BJ (cell line): ENCODE measurements at regions not wholly inside any gene's neighbourhood (a gene's known extent, or its start where the extent isn't known, plus 50 kb on each side); places are given as distances from the start of the nearest gene placed in this dataset.
A peak's percentile ranks its signal among the peaks of the same experiment; 100 is the strongest.

Source experiments
- CTCF ChIA-PET: fragments of 350-600 bp; formaldehyde crosslinking; extraction: SDS; loops from one replicate; lab custom pipeline; 2021; ENCODE audit warnings: antibody characterized with exemption, inconsistent platforms; lab: Yijun Ruan, JAX
- POLR2A ChIA-PET: fragments of 300-600 bp; sonication (Branson Sonifier 250); formaldehyde crosslinking; extraction: SDS; loops from one replicate; lab custom pipeline; 2021; ENCODE audit warnings: antibody characterized with exemption; lab: Charles Lee
- DNase-seq: peaks from one replicate; pipeline ENCODE4 v3.0.0-alpha.2; 2011; ENCODE audit warnings: low read depth
- H3K27me3 ChIP-seq: 2 replicates; pipeline ENCODE4 v1.6.0; 2011; ENCODE audit warnings: low read length; ENCODE audit not compliant: control insufficient read depth, insufficient read depth
- H3K36me3 ChIP-seq: 2 replicates; pipeline ENCODE4 v1.5.1; 2011; ENCODE audit warnings: low read length; ENCODE audit not compliant: control insufficient read depth, insufficient read depth
- H3K4me3 ChIP-seq: 2 replicates; pipeline ENCODE4 v1.5.1; 2011; ENCODE audit warnings: low read depth, mild to moderate bottlenecking, control low read depth, low read length
- TF ChIP-seq, protein P1 (sequence below): IDR thresholded peaks from 2 replicates; pipeline ENCODE4 v1.5.1; 2011; ENCODE audit warnings: low read depth, mild to moderate bottlenecking, control low read depth, inconsistent platforms, low read length, moderate library complexity; ENCODE audit not compliant: insufficient read depth

DNA sequence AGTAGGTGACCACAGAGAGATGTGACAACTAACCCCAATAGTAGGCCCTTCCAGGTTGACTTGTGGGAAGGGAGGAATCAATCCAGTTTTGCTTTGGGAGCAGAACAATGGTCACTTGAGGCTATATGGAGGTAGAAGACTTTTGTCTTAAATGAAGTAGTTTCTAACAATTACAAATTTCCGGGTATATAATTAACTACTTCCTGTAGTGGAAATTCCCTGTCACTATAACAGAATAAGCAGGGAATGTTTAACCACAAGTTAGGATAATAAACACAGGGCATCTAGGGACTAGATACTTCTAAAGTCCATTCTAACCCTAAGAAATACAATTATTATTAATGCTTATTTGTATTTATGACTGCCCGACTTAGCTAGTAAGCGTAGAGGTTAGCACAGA is 99.0 kb upstream of the TRPC3 start:
- no peak overlapping the region for H3K4me3 ChIP-seq
- no peak for DNase-seq
- CTCF ChIA-PET: no interaction called here

GRCh38 chr4:122047456-122048425 is 95.9 kb upstream of the TRPC3 start:
- TF ChIP-seq, protein P1, sequence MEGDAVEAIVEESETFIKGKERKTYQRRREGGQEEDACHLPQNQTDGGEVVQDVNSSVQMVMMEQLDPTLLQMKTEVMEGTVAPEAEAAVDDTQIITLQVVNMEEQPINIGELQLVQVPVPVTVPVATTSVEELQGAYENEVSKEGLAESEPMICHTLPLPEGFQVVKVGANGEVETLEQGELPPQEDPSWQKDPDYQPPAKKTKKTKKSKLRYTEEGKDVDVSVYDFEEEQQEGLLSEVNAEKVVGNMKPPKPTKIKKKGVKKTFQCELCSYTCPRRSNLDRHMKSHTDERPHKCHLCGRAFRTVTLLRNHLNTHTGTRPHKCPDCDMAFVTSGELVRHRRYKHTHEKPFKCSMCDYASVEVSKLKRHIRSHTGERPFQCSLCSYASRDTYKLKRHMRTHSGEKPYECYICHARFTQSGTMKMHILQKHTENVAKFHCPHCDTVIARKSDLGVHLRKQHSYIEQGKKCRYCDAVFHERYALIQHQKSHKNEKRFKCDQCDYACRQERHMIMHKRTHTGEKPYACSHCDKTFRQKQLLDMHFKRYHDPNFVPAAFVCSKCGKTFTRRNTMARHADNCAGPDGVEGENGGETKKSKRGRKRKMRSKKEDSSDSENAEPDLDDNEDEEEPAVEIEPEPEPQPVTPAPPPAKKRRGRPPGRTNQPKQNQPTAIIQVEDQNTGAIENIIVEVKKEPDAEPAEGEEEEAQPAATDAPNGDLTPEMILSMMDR: no peak
- Histone ChIP-seq H3K36me3 (no peaks in the 10 kb centered on the region), H3K4me3 (no peak overlapping the region), H3K27me3 (no peaks in the 10 kb centered on the region)
- no peak for DNase-seq
- POLR2A ChIA-PET: no interaction called here
- CTCF ChIA-PET: no interaction called here

More for the DNA sequence above, 99.0 kb upstream of the TRPC3 start:
- POLR2A ChIA-PET: no interaction called here
- Histone ChIP-seq H3K36me3 (no peaks in the 10 kb centered on the region), H3K27me3 (no peaks in the 10 kb centered on the region)
- TF ChIP-seq, protein P1: no peak

- H3K27me3 ChIP-seq: no peaks in the 10 kb centered on the region
- TF ChIP-seq, protein P1: no peak
- ChIA-PET CTCF (no interaction called here), POLR2A (no interaction called here)
- H3K36me3 ChIP-seq: no peaks in the 10 kb centered on the region
- H3K4me3 ChIP-seq: no peak overlapping the region
- DNase-seq: no peak
Measured at GRCh38 chr4:122046255-122046654, 94.4 kb upstream of the TRPC3 start.

DNA sequence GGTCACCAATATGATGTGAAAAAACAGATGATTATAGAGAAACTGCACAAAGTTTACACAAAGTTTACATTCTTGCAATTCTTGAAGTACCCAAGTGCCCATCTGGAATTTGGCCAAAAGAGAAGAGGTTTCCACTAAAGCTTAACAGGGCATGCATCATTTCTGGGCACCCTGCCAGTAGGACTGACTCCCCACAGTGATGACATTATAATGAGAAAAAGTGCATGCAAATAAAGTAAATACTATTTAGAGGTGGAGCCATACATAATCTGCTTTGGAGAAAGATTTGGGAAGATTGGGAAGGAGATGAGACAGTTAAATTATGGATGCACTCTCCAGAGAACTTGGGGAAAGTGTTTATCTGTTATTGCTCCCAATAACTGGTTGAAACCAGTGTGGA is 93.7 kb upstream of the TRPC3 start:
- POLR2A ChIA-PET: no interaction called here
- CTCF ChIA-PET: interaction anchor here (2.0 kb wide), 1 partner anchor 25 kb away, joined by 4 read pairs; no protein-coding TSS in a partner anchor
- Histone ChIP-seq H3K36me3 (no peaks in the 10 kb centered on the region), H3K4me3 (no peak overlapping the region), H3K27me3 (no peaks in the 10 kb centered on the region)
- DNase-seq: peak; percentile 82
- TF ChIP-seq, protein P1: no peak

DNA sequence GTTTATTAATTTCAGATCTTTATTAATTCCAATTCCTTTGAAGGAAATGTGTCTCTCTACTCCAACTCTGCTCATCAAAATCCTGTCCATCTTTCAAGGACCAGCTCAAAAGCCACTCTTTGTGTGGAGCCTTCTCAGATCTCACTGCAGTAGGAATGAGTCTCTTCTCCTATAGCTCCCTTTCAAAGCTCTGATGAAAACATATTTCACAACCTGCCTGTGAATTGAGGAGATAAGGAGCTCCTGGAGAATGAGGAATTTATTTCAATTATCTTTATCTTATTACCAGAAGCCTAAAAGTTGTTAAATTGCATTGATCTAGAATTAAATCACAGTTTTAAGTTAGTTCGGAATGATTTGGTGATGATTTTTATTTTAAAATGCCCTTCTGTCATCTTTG is 92.6 kb upstream of the TRPC3 start:
- CTCF ChIA-PET: interaction anchor here (2.0 kb wide), 1 partner anchor 26 kb away, joined by 4 read pairs; no protein-coding TSS in a partner anchor
- TF ChIP-seq, protein P1: no peak
- H3K4me3 ChIP-seq: no peak overlapping the region
- H3K36me3 ChIP-seq: no peaks in the 10 kb centered on the region
- DNase-seq: no peak
- H3K27me3 ChIP-seq: no peaks in the 10 kb centered on the region
- POLR2A ChIA-PET: no interaction called here
